ENCODE measurements at regions not wholly inside any gene's neighbourhood (a gene's known extent, or its start where the extent isn't known, plus 50 kb on each side); places are given as distances from the start of the nearest gene placed in this dataset.
"Not testable (repeated sequence)": the region's sequence is repeated elsewhere in the genome, so short reads cannot be mapped to it uniquely, and the experiment has no call there.

GRCh38 chr2:17355608-17356329 is 162.5 kb downstream of the RAD51AP2 start:
- H3K36me3 ChIP-seq = no peaks in the 10 kb centered on the region
- intact Hi-C loops (cut with DNase I) = no loop called here
- H3K9me3 ChIP-seq = no peaks in the 10 kb centered on the region
- H3K4me1 ChIP-seq = no peaks in the 10 kb centered on the region
- TF ChIP-seq POLR2AphosphoS5 (IDR thresholded peaks at IDR 0.05; ENCODE audit: insufficient read depth in 1 of 2, low read depth in 1 of 2) (no peak), POLR2A (IDR thresholded peaks at IDR 0.05) (no peak)
- TF ChIP-seq, protein P1, sequence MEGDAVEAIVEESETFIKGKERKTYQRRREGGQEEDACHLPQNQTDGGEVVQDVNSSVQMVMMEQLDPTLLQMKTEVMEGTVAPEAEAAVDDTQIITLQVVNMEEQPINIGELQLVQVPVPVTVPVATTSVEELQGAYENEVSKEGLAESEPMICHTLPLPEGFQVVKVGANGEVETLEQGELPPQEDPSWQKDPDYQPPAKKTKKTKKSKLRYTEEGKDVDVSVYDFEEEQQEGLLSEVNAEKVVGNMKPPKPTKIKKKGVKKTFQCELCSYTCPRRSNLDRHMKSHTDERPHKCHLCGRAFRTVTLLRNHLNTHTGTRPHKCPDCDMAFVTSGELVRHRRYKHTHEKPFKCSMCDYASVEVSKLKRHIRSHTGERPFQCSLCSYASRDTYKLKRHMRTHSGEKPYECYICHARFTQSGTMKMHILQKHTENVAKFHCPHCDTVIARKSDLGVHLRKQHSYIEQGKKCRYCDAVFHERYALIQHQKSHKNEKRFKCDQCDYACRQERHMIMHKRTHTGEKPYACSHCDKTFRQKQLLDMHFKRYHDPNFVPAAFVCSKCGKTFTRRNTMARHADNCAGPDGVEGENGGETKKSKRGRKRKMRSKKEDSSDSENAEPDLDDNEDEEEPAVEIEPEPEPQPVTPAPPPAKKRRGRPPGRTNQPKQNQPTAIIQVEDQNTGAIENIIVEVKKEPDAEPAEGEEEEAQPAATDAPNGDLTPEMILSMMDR (IDR thresholded peaks at IDR 0.05) = no peak
- H3K4me3 ChIP-seq = no peak overlapping the region
- no peaks in the 10 kb centered on the region for H3K27me3 ChIP-seq
- no peak overlapping the region for H3K27ac ChIP-seq
- no peak for DNase-seq (ENCODE audit: extremely low spot score in 2 of 2)

DNA sequence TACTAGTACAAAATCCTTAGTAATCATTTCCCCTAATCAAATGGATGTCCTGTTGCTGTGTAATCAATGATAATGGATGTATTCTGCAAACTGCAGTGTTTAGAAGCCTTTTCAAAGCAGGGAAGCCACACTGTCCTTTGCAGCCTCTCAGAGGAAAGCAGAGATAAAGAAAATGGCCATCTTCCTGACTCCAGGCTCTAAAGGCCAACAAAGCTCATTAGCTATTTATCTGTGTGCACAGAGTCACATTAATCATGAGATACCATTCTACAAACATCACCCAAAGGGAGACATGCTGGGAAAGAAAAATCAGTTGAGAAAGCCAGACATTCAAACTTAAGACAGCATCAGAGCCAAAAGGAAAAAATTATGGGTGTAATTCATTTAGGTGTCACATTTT is 165.0 kb downstream of the RAD51AP2 start:
- intact Hi-C loops (cut with DNase I) = no loop called here
- Histone ChIP-seq H3K27ac (no peak overlapping the region), H3K4me3 (no peak overlapping the region), H3K27me3 (no peaks in the 10 kb centered on the region), H3K9me3 (no peaks in the 10 kb centered on the region), H3K4me1 (no peaks in the 10 kb centered on the region), H3K36me3 (no peaks in the 10 kb centered on the region)
- TF ChIP-seq POLR2AphosphoS5 (IDR thresholded peaks at IDR 0.05; ENCODE audit: insufficient read depth in 1 of 2, low read depth in 1 of 2) = no peak
- TF ChIP-seq, protein P1 (IDR thresholded peaks at IDR 0.05) = no peak
- DNase-seq (ENCODE audit: extremely low spot score in 2 of 2) = no peak

- H3K27me3 ChIP-seq; H3K27ac ChIP-seq; H3K4me1 ChIP-seq; DNase-seq (ENCODE audit: extremely low spot score in 2 of 2); H3K4me3 ChIP-seq; H3K36me3 ChIP-seq; intact Hi-C loops (cut with DNase I); H3K9me3 ChIP-seq: not testable (repeated sequence)
Observed at GRCh38 chr2:17342692-17343091, 175.5 kb downstream of the RAD51AP2 start.

- no peak overlapping the region for H3K27ac ChIP-seq
Observed at GRCh38 chr2:17337507-17337906, 180.7 kb downstream of the RAD51AP2 start.

GRCh38 chr2:17336458-17336857 is 181.8 kb downstream of the RAD51AP2 start:
- Histone ChIP-seq H3K4me3 (no peak overlapping the region), H3K9me3 (no peaks in the 10 kb centered on the region), H3K27me3 (no peaks in the 10 kb centered on the region), H3K36me3 (no peaks in the 10 kb centered on the region), H3K27ac (no peak overlapping the region), H3K4me1 (no peaks in the 10 kb centered on the region)
- intact Hi-C loops (cut with DNase I) = no loop called here
- no peak for DNase-seq (ENCODE audit: extremely low spot score in 2 of 2)
- TF ChIP-seq, protein P1 (IDR thresholded peaks at IDR 0.05) = no peak
- TF ChIP-seq POLR2A (IDR thresholded peaks at IDR 0.05) (no peak), POLR2AphosphoS5 (IDR thresholded peaks at IDR 0.05; ENCODE audit: insufficient read depth in 1 of 2, low read depth in 1 of 2) (no peak)

More at GRCh38 chr2:17337507-17337906, 180.7 kb downstream of the RAD51AP2 start:
- Histone ChIP-seq H3K9me3 (no peaks in the 10 kb centered on the region), H3K4me1 (no peaks in the 10 kb centered on the region), H3K27me3 (no peaks in the 10 kb centered on the region), H3K36me3 (no peaks in the 10 kb centered on the region), H3K4me3 (no peak overlapping the region)
- no peak for DNase-seq (ENCODE audit: extremely low spot score in 2 of 2)
- TF ChIP-seq, protein P1 (IDR thresholded peaks at IDR 0.05) = no peak
- TF ChIP-seq POLR2A (IDR thresholded peaks at IDR 0.05) = no peak
- no peak for TF ChIP-seq POLR2AphosphoS5 (IDR thresholded peaks at IDR 0.05; ENCODE audit: insufficient read depth in 1 of 2, low read depth in 1 of 2)
- intact Hi-C loops (cut with DNase I) = no loop called here
